Hematopoietic multipotent progenitor cell treated with erythropoietin and hydrocortisone succinate and interleukin-3 and kit ligand, for 6 days (in vitro differentiated cells): ENCODE measurements at regions not wholly inside any gene's neighbourhood (a gene's known extent, or its start where the extent isn't known, plus 50 kb on each side); places are given as distances from the start of the nearest gene placed in this dataset.
"Not testable (repeated sequence)": the region's sequence is repeated elsewhere in the genome, so short reads cannot be mapped to it uniquely, and the experiment has no call there.

Experiments
- DNase-seq: peaks from one replicate; pipeline ENCODE4 v3.0.0-alpha.2; 2015

- no peak for DNase-seq
Observed at GRCh38 chrX:104513162-104513561, 52.8 kb upstream of the IL1RAPL2 start.

- DNase-seq: no peak
Observed at GRCh38 chrX:104510801-104511200, 55.2 kb upstream of the IL1RAPL2 start.

DNA sequence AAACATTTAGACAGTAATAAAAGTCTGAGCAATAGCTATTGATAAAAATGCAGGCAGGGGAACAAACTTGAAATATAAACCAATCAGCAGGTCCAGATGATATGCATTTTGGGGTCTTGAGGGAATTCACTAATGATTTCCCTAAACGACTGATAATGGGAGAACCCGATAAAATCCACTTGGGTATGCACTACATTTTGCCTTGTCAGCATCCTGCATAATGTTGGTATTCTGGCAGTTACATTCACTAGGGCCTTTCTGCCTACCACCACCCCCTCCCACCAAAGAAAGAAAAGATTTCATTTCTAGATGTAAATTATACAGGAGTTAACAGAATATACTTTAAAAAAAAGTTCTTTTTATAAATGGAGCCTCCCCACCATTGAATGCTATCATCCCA lies 63.5 kb upstream of the IL1RAPL2 start:
- DNase-seq: no peak

- no peak for DNase-seq
Observed at GRCh38 chrX:104488811-104489210, 77.2 kb upstream of the IL1RAPL2 start.

- no peak for DNase-seq
Observed at GRCh38 chrX:104486691-104487090, 79.3 kb upstream of the IL1RAPL2 start.

- DNase-seq: no peak
Observed at GRCh38 chrX:104482757-104483156, 83.2 kb upstream of the IL1RAPL2 start.

DNA sequence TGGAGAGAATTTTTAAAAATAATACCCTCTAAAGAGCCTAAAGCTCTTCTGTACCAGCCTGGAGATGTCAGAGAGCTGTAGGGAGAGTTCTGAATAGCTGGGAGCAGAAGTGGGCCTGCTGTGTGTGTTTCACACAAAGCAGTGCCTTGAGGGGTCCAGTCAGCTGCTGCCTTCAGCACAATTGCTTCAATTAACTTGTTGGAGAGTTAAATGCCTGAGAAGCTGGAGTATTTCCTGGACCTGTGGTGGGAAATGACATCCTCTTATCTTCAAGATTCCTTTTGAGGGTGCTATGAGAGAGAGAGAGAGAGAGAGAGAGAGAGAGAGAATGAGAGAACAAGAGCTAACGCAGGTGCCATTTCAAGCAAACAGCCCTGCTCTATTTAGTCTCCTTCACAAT lies 96.2 kb upstream of the IL1RAPL2 start:
- no peak for DNase-seq

DNA sequence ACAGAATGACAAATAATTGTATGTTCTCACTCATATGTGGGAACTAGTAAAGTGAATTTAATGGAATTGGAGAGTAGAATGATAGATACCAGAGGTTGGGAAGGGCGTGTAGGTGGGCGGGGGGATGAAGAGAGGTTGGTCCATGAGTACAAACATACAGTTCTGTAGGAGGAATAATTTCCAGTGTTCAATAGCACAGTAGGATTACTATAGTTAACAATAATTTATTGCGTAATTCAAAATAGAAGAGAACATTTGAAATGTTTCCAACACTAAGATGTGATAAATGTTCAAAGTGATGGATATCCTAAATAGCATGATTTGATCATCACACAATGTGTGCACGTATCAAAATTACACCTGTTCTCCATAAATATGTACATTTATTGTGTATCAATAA lies 106.2 kb upstream of the IL1RAPL2 start:
- no peak for DNase-seq

GRCh38 chrX:104457130-104457529 lies 108.9 kb upstream of the IL1RAPL2 start:
- not testable (repeated sequence) for DNase-seq

- no peak for DNase-seq
Observed at GRCh38 chrX:104450316-104450715, 115.7 kb upstream of the IL1RAPL2 start.

- no peak for DNase-seq
Observed at GRCh38 chrX:104445591-104445990, 120.4 kb upstream of the IL1RAPL2 start.

- no peak for DNase-seq
Observed at GRCh38 chrX:104435249-104435648, 130.8 kb upstream of the IL1RAPL2 start.

GRCh38 chrX:104432321-104432720 lies 133.7 kb upstream of the IL1RAPL2 start:
- DNase-seq: no peak

- no peak for DNase-seq
Observed at GRCh38 chrX:104430742-104431119, 135.3 kb upstream of the IL1RAPL2 start.

DNA sequence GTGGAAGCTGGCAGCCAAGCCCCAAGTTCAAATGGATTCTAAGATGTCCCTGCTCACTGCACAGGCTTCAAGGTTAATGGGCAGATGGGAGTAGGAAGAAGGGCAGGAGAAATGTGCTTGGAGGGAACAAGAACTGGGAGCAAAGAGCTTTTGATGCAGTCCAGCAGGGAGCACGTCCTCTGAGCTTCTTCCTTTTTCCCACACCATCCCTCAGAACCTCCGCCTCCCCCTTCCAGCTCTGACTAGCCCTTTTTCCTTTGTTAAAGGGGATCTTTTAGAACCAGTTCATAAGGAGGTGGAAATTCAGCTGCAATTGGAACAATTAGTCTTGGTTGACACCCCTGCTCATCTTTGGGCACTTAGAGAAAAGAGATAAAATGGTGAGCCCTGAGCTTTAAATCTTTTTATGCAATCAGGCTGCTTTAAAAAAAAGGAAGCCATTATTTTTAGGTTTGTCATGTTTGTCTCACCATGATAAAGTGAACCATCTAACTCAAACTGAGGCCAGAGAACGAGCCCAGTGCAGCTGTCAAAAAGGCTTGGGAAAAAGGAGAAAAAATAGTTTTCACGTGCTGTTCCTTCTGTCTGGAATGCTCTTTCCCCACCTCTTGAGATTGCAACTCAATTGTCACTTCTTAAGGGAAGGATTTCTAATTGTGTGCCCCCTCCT lies 135.8 kb upstream of the IL1RAPL2 start:
- no peak for DNase-seq

GRCh38 chrX:104428231-104428630 lies 137.8 kb upstream of the IL1RAPL2 start:
- DNase-seq: no peak

- DNase-seq: no peak
Observed at GRCh38 chrX:104427693-104428092, 138.3 kb upstream of the IL1RAPL2 start.

DNA sequence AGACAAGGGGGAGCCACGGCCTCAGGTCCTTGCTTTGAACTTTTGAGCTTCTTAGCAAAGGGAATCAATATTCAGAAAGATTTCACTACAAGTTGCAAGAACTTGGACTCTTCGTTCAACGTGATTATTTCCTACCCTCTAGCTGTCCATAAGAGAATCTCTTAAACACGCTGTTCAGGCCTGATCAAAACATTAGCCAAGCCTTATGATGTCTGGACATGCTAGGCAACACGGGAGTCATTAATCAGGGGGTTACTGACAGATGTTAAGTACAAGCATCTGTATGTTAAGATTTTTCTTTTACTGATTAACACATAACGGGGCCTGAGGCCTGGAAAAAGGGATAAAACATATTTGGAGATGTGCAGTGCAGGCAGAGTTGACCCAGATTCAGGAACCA lies 138.9 kb upstream of the IL1RAPL2 start:
- DNase-seq: no peak

- DNase-seq: no peak
Observed at GRCh38 chrX:104420907-104421306, 145.1 kb upstream of the IL1RAPL2 start.

DNA sequence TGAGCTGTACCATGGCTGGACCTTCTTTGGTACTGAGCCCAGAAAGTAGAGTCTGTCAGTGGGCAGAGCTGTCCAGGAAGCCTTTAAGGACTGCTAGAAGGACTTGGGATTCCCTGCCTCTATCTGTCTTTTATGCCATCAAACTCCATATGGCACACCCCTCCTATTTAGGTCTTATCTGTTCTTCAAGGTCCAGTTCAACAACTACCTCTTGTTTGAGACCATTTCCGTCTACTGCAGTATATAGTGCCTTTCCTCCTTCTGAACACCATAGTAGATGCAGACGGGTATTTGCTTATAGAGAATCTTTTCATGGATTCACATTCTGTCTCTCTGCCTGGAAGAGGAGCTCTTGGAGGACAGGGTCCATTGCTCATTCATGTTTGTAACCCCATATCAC lies 146.1 kb upstream of the IL1RAPL2 start:
- DNase-seq: no peak

DNA sequence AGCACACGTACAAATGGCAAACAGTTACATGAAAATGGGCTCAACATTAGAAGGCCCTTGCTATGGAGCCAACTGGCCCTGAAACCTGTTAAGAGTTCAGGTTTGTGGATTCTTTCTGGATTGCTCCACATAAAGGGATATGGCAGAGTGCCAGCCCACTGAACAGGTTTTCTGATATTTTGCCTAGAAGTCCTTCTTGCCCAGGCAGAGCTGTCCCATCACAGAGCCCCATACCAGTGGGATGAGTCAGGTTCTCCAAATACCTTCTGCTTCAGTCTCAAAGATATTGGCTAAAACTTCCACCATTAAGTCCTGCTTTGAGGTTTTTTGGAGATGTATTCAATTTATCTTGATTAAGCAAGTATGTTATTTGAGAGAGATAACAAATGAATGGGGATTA lies 146.8 kb upstream of the IL1RAPL2 start:
- no peak for DNase-seq

DNA sequence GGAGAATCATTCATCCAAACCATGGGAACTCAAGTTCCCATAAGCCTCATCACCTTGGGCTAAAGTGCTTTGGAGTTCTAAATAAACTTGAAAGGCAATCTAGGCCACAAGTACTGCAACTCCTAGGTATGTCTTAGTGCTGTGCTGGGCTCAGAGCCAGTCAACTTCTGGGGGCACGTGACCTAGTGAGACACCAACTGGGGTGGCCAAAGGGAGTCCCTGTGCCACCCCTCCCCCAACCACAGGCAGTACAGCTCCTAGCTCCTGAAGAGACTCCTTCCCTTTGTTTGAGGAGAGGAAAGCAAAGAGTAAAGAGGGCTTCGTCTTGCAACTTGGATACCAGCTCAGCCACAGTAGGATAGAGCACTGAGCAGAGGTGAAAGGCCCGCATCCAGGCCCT lies 154.2 kb upstream of the IL1RAPL2 start:
- no peak for DNase-seq

DNA sequence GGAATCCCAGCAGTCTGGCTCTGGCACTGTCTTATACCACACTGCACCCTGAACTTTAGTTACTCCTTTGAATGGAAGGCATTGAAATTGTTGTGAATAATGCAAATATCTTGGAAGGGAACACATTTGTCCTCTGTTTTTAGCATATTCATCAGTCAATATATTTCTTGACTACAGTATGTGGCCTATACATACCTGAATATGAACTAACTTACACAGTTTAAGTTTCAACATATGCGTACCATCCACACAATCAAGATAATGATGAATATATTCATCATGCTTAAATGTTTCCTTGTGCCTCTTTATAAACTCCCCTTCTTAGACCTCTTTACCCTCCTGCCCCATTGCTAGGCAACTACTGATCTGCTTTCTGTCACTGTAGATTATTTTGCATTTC lies 145.7 kb upstream of the ESX1 start:
- DNase-seq: no peak

- no peak for DNase-seq
Observed at GRCh38 chrX:104392350-104392749, 137.6 kb upstream of the ESX1 start.

DNA sequence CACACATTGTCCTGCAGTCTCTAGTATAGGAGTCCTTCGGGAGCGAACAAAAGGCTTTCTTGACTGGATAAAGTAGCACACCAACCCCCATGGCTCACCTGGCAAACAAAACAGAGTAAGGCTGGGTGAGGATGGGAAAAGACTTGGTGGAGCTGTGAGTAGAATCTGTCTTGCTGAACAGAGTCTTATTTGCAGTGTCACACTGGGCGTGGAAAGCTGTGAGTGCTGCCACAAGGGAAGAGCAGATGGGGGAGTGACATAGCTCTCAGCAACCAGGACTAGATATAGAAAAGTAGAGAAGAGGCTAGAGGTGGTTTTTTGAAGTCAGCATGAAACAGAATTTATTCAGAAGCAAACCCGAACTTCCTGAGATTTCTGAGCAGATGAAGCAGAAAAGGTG lies 137.2 kb upstream of the ESX1 start:
- DNase-seq: no peak

GRCh38 chrX:104376937-104377336 lies 122.2 kb upstream of the ESX1 start:
- no peak for DNase-seq
